HepG2 (cell line): ENCODE measurements at regions not wholly inside any gene's neighbourhood (a gene's known extent, or its start where the extent isn't known, plus 50 kb on each side); places are given as distances from the start of the nearest gene placed in this dataset.

Experiments used
- ATAC-seq: fragments of 200-7000 bp; cut with Tn5 transposase; 3 replicates; pipeline ENCODE4 v1.9.1; 2020; ENCODE audit warnings: mild to moderate bottlenecking, moderate library complexity
- BruUV-seq: library from RNA; stranded (reverse); fragments of 400-500 nt; replicated peaks from 2 replicates; lab custom pipeline; 2021; lab: Mats Ljungman, UMichigan
- CTCF ChIA-PET: fragments of 300-600 bp; formaldehyde crosslinking; extraction: SDS; loops from one replicate; lab custom pipeline; 2021; ENCODE audit warnings: low total read pairs, inconsistent platforms, low intra/inter-chr PET ratio; lab: Yijun Ruan, JAX
- POLR2A ChIA-PET: fragments of 350-600 bp; sonication (Branson Sonifier 250); formaldehyde crosslinking; loops from one replicate; lab custom pipeline; 2020; ENCODE audit warnings: antibody characterized with exemption, inconsistent platforms; lab: Yijun Ruan, JAX
- DNase-seq: peaks from one replicate; pipeline ENCODE4 v3.0.0-alpha.2; 2015; ENCODE audit warnings: low spot score
- FAIRE-seq: peaks from 3 replicates; lab custom pipeline; 2011; peaks lifted over from hg19 to GRCh38; lab: Jason Lieb, UNC
- H2AFZ ChIP-seq: one replicate; pipeline ENCODE4 v1.6.1; 2011; ENCODE audit warnings: low read length, inconsistent platforms
- H3K27ac ChIP-seq: fragments of 300-600 bp; 3 replicates; pipeline ENCODE4 v1.8.0; 2011; ENCODE audit warnings: mixed run types, mild to moderate bottlenecking, mixed read lengths, low read length, inconsistent platforms; ENCODE audit not compliant: insufficient read depth; ENCODE audit errors: extremely low read length
- H3K27me3 ChIP-seq, 2 experiments: fragments of 200-600 bp in 1 of 2; 2 replicates in 1 of 2; 3 replicates in 1 of 2; pipeline versions ENCODE4 v1.6.0 to v1.8.0; 2011; ENCODE audit warnings: low read length in 2 of 2, mild to moderate bottlenecking in 2 of 2, moderate library complexity in 2 of 2, inconsistent platforms in 1 of 2; ENCODE audit not compliant: insufficient read depth in 2 of 2, control insufficient read depth in 1 of 2
- H3K36me3 ChIP-seq, 2 experiments: fragments of 200-600 bp in 1 of 2; replicated peaks in 1 of 2; 2 replicates in 1 of 2; 3 replicates in 1 of 2; pipeline versions ENCODE4 v1.5.1 to v1.8.0; 2011; ENCODE audit warnings: low read length in 2 of 2, inconsistent platforms in 1 of 2; ENCODE audit not compliant: insufficient read depth in 2 of 2, control insufficient read depth in 1 of 2
- H3K4me1 ChIP-seq: 2 replicates; pipeline ENCODE4 v1.5.1; 2012; ENCODE audit warnings: low read length, inconsistent platforms; ENCODE audit not compliant: insufficient read depth
- H3K4me2 ChIP-seq: 2 replicates; pipeline ENCODE4 v1.6.0; 2011; ENCODE audit warnings: low read depth, low read length, inconsistent platforms
- H3K4me3 ChIP-seq, 3 experiments: fragments of 200-600 bp in 1 of 3; sonication (generic), shearing (Covaris generic) in 1 of 3; replicated peaks in 1 of 3; 2 replicates each; pipeline ENCODE4 v1.5.1; 2011 to 2016; ENCODE audit warnings: low read length in 3 of 3, inconsistent platforms in 2 of 3, low read depth in 2 of 3, mild to moderate bottlenecking in 2 of 3, control low read depth in 1 of 3, mixed read lengths in 1 of 3; ENCODE audit not compliant: insufficient read depth in 1 of 3
- H3K79me2 ChIP-seq: one replicate; pipeline ENCODE4 v1.6.1; 2011; ENCODE audit warnings: low read length, inconsistent platforms; ENCODE audit not compliant: insufficient read depth
- H3K9ac ChIP-seq: 2 replicates; pipeline ENCODE4 v1.6.0; 2011; ENCODE audit warnings: mild to moderate bottlenecking, low read depth, low read length, inconsistent platforms; ENCODE audit not compliant: insufficient read depth
- H3K9me3 ChIP-seq: 2 replicates; pipeline ENCODE4 v1.5.1; 2012; ENCODE audit warnings: mild to moderate bottlenecking, low read length
- H4K20me1 ChIP-seq: 2 replicates; pipeline ENCODE4 v1.6.0; 2011; ENCODE audit warnings: inconsistent platforms, mild to moderate bottlenecking, low read length, moderate library complexity; ENCODE audit not compliant: insufficient read depth
- IKZF1 ChIP-seq: fragments of 450-650 bp; IDR thresholded peaks from 2 replicates; pipeline ENCODE4 v1.7.1; 2016
- MTF1 ChIP-seq: sonication (generic); formaldehyde crosslinking; IDR thresholded peaks from 2 replicates; pipeline ENCODE4 v1.5.0; 2020; ENCODE audit warnings: missing genetic modification reagents
- NCOR1 ChIP-seq: fragments of 200-600 bp; sonication (generic); IDR thresholded peaks from 2 replicates; pipeline ENCODE4 v1.7.0; 2017; ENCODE audit warnings: antibody characterized with exemption, low read length, borderline replicate concordance
- ZNF331 ChIP-seq: sonication (generic); formaldehyde crosslinking; IDR thresholded peaks from 2 replicates; pipeline ENCODE4 v1.4.0; 2020; ENCODE audit warnings: missing genetic modification reagents
- ZNF562 ChIP-seq: sonication (generic); formaldehyde crosslinking; IDR thresholded peaks from 2 replicates; pipeline ENCODE4 v1.8.0; 2022; ENCODE audit warnings: missing genetic modification reagents, borderline replicate concordance
- WGBS: methylation state at CpG from one replicate; pipeline ENCODE4 v1.1.6; 2017; ENCODE audit warnings: low lambda C conversion rate; 5-methylcytosine and 5-hydroxymethylcytosine counted together
- in situ Hi-C: cut with HindIII; loops from 2 replicates; pipeline ENCODE4 v1.10.0; 2017; ENCODE audit warnings: low pct_unique_long_range_greater_than_20kb; ENCODE audit not compliant: extremely low pct_ligation_motif_present
- intact Hi-C: fragments of 100-400 bp; cut with micrococcal nuclease; formaldehyde crosslinking; loops from one replicate; pipeline ENCODE4 v1.10.0; 2022; ENCODE audit not compliant: unreplicated experiment
- TF ChIP-seq, protein P1 (sequence below): sonication (generic); formaldehyde crosslinking; conservative IDR thresholded peaks from 2 replicates; pipeline ENCODE4 v1.8.0; 2022; ENCODE audit warnings: mild to moderate bottlenecking, moderate library complexity, missing genetic modification reagents
- TF ChIP-seq, protein P2 (sequence below): fragments of 450-650 bp; IDR thresholded peaks from 2 replicates; pipeline ENCODE4 v1.6.1; 2016
- TF ChIP-seq, protein P3 (sequence below): fragments of 450-650 bp; IDR thresholded peaks from 2 replicates; pipeline ENCODE4 v1.6.1; 2017

DNA sequence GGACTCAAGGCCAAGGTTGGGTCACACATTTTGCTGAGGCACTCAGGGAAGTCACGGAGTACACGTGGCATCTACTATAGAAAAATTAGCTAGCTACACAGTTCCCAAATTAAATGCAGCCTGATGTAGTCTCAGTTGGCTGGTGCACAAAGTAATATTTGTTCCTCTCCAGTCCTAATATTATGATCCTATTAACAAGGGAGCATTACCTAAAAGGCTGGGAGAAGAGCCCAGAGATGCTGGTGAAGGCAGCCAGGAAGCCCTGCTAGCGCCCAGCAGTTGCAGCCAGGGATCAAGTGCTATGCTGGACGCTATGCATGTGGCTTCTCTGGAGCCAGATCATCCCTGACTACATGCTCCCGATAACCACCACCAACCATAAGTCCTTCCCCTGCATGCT, 88.0 kb upstream of the GSC start (continued):
- TF ChIP-seq, protein P1, sequence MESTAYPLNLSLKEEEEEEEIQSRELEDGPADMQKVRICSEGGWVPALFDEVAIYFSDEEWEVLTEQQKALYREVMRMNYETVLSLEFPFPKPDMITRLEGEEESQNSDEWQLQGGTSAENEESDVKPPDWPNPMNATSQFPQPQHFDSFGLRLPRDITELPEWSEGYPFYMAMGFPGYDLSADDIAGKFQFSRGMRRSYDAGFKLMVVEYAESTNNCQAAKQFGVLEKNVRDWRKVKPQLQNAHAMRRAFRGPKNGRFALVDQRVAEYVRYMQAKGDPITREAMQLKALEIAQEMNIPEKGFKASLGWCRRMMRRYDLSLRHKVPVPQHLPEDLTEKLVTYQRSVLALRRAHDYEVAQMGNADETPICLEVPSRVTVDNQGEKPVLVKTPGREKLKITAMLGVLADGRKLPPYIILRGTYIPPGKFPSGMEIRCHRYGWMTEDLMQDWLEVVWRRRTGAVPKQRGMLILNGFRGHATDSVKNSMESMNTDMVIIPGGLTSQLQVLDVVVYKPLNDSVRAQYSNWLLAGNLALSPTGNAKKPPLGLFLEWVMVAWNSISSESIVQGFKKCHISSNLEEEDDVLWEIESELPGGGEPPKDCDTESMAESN (CRISPR knock-in tag) = no peak

DNA sequence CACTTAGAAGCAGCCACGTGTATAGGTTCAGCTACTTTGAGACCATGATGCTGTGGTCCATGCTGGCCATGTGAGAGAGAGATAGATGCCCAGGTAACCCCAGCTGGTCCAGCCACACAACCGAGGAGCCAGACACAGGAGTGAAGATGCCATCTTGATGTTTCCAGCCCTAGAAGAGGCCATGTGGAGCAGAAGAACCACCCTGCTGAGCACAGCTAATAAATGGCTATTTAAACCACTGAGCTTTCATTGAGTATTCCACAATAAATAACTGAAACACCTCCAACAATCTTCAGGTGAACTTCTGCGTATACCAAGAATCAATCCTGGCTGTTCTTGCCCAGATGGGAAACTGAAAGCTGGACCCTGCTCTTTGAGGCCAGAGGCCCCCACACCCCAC, 84.0 kb upstream of the GSC start:
- CTCF ChIA-PET = no interaction called here
- in situ Hi-C loops (no loop called here), intact Hi-C loops (no loop called here)
- 28% methylated on average over 3 of the region's 3 CpGs for WGBS
- no peak for FAIRE-seq
- BruUV-seq = no TSS peak
- Histone ChIP-seq H3K27ac (no peak overlapping the region), H3K4me2 (no peak overlapping the region), H3K9ac (no peak overlapping the region), H3K27me3 (peaks cover 1 to 20% of the 10 kb centered on the region in 2 experiments; a peak in 3 of 5 replicates), H3K79me2 (no peaks in the 10 kb centered on the region), H3K4me3 (no peak overlapping the region), H2AFZ (no peak overlapping the region), H3K9me3 (peaks cover 9% of the 10 kb centered on the region; the same call in 1 of the 2 replicates), H3K36me3 (no peaks in the 10 kb centered on the region), H3K4me1 (no peaks in the 10 kb centered on the region), H4K20me1 (no peaks in the 10 kb centered on the region)
- POLR2A ChIA-PET = no interaction called here
- no peak for ATAC-seq
- TF ChIP-seq ZNF331 (peak; percentile 94), IKZF1 (no peak), NCOR1 (no peak), MTF1 (CRISPR knock-in tag) (no peak), ZNF562 (CRISPR knock-in tag) (no peak)
- TF ChIP-seq, protein P2, sequence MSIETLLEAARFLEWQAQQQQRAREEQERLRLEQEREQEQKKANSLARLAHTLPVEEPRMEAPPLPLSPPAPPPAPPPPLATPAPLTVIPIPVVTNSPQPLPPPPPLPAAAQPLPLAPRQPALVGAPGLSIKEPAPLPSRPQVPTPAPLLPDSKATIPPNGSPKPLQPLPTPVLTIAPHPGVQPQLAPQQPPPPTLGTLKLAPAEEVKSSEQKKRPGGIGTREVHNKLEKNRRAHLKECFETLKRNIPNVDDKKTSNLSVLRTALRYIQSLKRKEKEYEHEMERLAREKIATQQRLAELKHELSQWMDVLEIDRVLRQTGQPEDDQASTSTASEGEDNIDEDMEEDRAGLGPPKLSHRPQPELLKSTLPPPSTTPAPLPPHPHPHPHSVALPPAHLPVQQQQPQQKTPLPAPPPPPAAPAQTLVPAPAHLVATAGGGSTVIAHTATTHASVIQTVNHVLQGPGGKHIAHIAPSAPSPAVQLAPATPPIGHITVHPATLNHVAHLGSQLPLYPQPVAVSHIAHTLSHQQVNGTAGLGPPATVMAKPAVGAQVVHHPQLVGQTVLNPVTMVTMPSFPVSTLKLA = 0 out of 2 replicates have a peak, but pooled peaks have one; percentile 28
- TF ChIP-seq, protein P3, sequence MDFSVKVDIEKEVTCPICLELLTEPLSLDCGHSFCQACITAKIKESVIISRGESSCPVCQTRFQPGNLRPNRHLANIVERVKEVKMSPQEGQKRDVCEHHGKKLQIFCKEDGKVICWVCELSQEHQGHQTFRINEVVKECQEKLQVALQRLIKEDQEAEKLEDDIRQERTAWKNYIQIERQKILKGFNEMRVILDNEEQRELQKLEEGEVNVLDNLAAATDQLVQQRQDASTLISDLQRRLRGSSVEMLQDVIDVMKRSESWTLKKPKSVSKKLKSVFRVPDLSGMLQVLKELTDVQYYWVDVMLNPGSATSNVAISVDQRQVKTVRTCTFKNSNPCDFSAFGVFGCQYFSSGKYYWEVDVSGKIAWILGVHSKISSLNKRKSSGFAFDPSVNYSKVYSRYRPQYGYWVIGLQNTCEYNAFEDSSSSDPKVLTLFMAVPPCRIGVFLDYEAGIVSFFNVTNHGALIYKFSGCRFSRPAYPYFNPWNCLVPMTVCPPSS = no peak
- no peak for DNase-seq
